ENCODE measurements at regions not wholly inside any gene's neighbourhood (a gene's known extent, or its start where the extent isn't known, plus 50 kb on each side); places are given as distances from the start of the nearest gene placed in this dataset.

DNA sequence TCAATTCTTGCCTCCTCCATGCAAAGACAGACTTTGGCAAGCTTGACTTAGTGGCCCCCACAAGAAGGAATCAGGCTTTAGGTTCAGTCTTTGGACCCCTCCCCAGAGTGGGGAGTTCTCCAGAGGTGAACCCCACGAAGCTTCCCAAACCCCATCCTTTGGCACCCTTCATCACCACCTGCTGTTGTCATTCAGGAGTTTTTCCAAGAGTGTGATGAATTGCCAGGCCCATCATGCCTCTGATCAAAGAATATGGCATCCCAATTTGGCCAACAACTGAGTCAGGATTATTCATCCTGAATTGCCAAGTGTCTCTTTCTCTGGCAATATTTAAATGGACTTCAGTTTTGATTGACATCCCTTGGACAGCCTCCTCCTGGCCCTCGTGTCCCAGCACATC is 404.7 kb upstream of the MKI67 start:
- intact Hi-C loops (cut with micrococcal nuclease): loop anchor here (5.0 kb wide), 1 partner anchor 264 kb away; no protein-coding TSS in a partner anchor
- Mint-ChIP-seq H3K4me3 (ENCODE audit: low read depth) (no peak overlapping the region), H3K36me3 (ENCODE audit: low read depth) (no peaks in the 10 kb centered on the region), H3K9me3 (no peaks in the 10 kb centered on the region), H3K4me1 (ENCODE audit: low read depth) (no peaks in the 10 kb centered on the region), H3K27me3 (ENCODE audit: low read depth) (peaks cover 3% of the 10 kb centered on the region), H3K27ac (no peak overlapping the region)
- DNase-seq (ENCODE audit: low spot score): no peak

DNA sequence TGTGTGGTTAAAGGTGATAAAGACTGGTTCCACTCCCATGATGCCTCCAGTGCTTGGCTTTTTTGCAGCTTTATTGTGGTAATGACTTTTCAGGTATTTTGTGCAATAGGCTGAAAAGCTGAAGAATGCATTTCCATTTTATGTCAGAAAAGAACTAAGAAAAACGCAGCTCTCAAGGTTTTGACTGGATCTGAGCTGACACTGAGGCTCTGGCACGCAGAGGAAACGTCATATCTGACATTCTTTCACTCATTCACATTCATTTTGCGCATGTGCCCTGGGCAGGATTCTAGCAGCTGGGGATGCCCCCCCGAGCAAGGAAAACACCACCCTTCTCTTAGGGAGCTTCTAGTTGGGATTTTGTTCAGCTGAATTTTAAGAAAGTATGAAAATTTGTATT is 408.5 kb upstream of the MKI67 start:
- intact Hi-C loops (cut with micrococcal nuclease): loop anchor here (5.0 kb wide), 1 partner anchor 267 kb away; no protein-coding TSS in a partner anchor

DNA sequence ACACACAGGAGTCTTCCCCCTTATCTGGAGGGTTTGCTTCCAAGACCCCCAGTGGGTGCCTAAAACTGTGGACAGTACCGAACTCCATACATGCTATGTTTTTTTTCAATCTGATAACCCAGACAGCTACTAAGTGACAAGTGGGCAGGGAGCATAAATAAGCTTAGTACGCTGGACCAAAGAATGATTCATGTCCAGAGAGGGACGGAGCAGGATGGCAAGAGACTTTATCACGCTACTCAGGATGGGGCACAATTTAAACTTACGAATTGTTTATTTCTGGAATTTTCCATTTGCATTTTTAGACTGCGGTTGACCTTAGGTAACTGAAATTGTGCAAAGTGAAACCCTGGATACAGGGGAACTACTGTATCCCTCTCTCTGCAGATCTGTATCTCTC is 410.0 kb upstream of the MKI67 start:
- no peaks in the 10 kb centered on the region for H3K9me3 Mint-ChIP-seq
- no peak overlapping the region for H3K27ac Mint-ChIP-seq
- H3K4me3 Mint-ChIP-seq (ENCODE audit: low read depth): no peak overlapping the region
- peaks cover 2% of the 10 kb centered on the region for H3K4me1 Mint-ChIP-seq (ENCODE audit: low read depth)
- intact Hi-C loops (cut with micrococcal nuclease): no loop called here
- no peaks in the 10 kb centered on the region for H3K36me3 Mint-ChIP-seq (ENCODE audit: low read depth)
- DNase-seq (ENCODE audit: low spot score): no peak
- H3K27me3 Mint-ChIP-seq (ENCODE audit: low read depth): peaks cover 36% of the 10 kb centered on the region

More for the DNA sequence above, 408.5 kb upstream of the MKI67 start:
- no peaks in the 10 kb centered on the region for H3K36me3 Mint-ChIP-seq (ENCODE audit: low read depth)
- DNase-seq (ENCODE audit: low spot score): no peak
- peaks cover 24% of the 10 kb centered on the region for H3K27me3 Mint-ChIP-seq (ENCODE audit: low read depth)
- peaks cover 2% of the 10 kb centered on the region for H3K4me1 Mint-ChIP-seq (ENCODE audit: low read depth)
- H3K27ac Mint-ChIP-seq: no peak overlapping the region
- H3K4me3 Mint-ChIP-seq (ENCODE audit: low read depth): no peak overlapping the region
- no peaks in the 10 kb centered on the region for H3K9me3 Mint-ChIP-seq

DNA sequence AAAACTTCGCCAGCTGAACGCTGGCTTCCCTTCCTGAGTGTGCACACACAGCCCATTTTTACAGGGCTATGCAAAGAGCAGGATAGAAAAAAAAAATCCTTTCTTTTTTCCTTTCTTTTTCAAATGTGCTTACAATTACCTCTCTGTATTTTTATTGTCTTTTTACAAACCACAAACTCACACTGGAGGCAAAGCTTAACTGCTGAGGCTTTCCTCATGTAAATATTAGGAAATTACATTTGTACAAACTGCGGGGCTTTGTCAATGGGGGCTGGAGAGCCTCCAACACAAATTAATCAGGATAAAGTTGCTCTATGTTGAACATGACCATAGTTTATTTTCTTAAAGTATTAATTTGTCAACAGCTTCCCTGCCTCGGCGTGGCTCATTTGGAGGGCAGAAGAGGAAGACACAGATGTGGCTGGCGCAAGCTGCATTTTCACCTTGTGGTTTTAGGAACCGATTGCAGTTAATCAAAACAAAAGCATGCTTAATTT is 411.7 kb upstream of the MKI67 start:
- Mint-ChIP-seq H3K4me3 (ENCODE audit: low read depth) (no peak overlapping the region), H3K36me3 (ENCODE audit: low read depth) (no peaks in the 10 kb centered on the region), H3K27me3 (ENCODE audit: low read depth) (peaks cover 44% of the 10 kb centered on the region), H3K9me3 (no peaks in the 10 kb centered on the region), H3K4me1 (ENCODE audit: low read depth) (peaks cover 2% of the 10 kb centered on the region), H3K27ac (no peak overlapping the region)
- no peak for DNase-seq (ENCODE audit: low spot score)
- intact Hi-C loops (cut with micrococcal nuclease): no loop called here

DNA sequence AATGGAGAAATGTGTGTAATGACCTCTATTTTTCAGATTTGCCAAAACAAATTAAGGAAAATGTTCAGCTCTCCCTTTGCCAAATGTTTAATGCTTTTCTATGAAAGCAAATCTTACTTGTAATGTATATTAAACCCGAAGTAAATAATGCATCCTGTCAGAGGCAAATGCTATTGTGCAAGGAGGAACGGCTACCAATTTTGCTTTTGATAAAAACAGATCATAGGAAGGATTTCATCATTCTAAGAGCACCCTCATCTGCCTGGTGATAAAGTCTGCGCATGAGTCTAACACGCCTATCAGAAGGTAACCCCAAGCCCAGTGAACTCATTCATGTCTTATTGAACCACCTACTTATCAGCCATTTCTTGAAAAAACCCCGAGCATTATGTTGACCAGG is 412.4 kb upstream of the MKI67 start:
- no peaks in the 10 kb centered on the region for H3K36me3 Mint-ChIP-seq (ENCODE audit: low read depth)
- H3K27me3 Mint-ChIP-seq (ENCODE audit: low read depth): peaks cover 44% of the 10 kb centered on the region
- no peak overlapping the region for H3K27ac Mint-ChIP-seq
- H3K4me1 Mint-ChIP-seq (ENCODE audit: low read depth): peaks cover 2% of the 10 kb centered on the region
- intact Hi-C loops (cut with micrococcal nuclease): no loop called here
- no peak overlapping the region for H3K4me3 Mint-ChIP-seq (ENCODE audit: low read depth)
- no peak for DNase-seq (ENCODE audit: low spot score)
- H3K9me3 Mint-ChIP-seq: no peaks in the 10 kb centered on the region

DNA sequence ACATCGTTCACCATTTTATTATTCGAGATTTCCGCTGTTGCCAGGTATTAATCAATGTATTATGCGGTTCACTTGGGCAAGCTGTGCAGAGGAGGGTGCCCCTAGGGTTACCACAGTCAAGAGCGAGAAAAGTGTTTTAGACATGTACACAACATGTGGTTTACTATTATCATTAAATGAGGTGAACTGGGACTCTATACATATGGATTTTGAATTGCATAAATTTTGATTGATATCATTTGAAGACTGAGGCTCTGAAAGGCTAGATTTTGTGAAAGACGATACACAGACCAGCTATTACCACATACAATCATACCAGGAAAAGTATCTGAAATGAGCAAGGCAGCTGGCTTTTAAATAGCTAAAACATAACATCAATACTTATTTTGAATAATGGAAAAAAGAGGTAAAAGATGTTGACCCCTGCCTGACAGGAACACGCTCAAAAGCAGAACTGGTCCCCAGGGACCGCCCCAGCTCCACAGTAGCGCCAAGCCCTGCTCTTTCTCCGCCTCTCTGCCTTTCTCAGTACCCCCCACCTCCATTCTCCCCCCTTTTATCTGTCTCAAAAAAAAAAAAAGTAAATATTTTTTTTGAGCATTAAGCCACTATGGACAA is 413.4 kb upstream of the MKI67 start:
- no peaks in the 10 kb centered on the region for H3K36me3 Mint-ChIP-seq (ENCODE audit: low read depth)
- H3K27me3 Mint-ChIP-seq (ENCODE audit: low read depth): peaks cover 46% of the 10 kb centered on the region
- H3K4me3 Mint-ChIP-seq (ENCODE audit: low read depth): no peak overlapping the region
- intact Hi-C loops (cut with micrococcal nuclease): no loop called here
- H3K27ac Mint-ChIP-seq: no peak overlapping the region
- no peaks in the 10 kb centered on the region for H3K9me3 Mint-ChIP-seq
- peaks cover 2% of the 10 kb centered on the region for H3K4me1 Mint-ChIP-seq (ENCODE audit: low read depth)
- DNase-seq (ENCODE audit: low spot score): no peak

DNA sequence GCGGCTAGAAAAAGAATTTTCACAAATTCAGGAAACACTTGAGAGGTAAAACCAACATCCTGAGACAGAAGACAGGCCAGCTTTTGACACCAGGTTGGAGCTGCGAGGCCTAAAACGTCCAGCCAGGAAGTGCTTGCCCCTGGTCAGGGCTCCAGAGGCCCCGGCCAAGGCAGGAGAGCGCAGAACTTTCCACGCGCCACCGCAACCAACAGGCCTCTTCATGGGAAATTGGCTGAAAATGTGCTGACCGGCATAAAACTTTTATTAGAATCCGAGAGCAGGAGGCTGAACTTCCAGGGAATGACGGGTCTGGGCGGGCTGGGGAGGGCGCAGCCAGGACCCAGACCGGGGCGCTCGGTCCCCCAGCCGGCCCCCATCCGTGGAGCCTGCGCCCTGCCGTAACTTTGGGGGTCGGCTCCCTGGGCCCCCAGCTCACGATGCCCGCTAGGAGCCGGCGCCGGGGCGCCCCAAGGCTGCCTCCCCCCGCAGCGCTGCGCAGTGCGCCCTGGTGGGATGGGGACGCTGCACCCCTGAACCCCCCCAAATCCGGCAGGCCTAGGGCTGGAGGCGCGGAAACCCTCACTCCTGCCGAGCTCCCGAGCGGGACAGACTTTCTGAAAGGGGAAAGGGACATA is 414.0 kb upstream of the MKI67 start:
- intact Hi-C loops (cut with micrococcal nuclease): no loop called here
- Mint-ChIP-seq H3K27ac (no peak overlapping the region), H3K4me1 (ENCODE audit: low read depth) (peaks cover 2% of the 10 kb centered on the region), H3K36me3 (ENCODE audit: low read depth) (no peaks in the 10 kb centered on the region), H3K27me3 (ENCODE audit: low read depth) (peaks cover 43% of the 10 kb centered on the region), H3K4me3 (ENCODE audit: low read depth) (no peak overlapping the region), H3K9me3 (no peaks in the 10 kb centered on the region)
- no peak for DNase-seq (ENCODE audit: low spot score)

DNA sequence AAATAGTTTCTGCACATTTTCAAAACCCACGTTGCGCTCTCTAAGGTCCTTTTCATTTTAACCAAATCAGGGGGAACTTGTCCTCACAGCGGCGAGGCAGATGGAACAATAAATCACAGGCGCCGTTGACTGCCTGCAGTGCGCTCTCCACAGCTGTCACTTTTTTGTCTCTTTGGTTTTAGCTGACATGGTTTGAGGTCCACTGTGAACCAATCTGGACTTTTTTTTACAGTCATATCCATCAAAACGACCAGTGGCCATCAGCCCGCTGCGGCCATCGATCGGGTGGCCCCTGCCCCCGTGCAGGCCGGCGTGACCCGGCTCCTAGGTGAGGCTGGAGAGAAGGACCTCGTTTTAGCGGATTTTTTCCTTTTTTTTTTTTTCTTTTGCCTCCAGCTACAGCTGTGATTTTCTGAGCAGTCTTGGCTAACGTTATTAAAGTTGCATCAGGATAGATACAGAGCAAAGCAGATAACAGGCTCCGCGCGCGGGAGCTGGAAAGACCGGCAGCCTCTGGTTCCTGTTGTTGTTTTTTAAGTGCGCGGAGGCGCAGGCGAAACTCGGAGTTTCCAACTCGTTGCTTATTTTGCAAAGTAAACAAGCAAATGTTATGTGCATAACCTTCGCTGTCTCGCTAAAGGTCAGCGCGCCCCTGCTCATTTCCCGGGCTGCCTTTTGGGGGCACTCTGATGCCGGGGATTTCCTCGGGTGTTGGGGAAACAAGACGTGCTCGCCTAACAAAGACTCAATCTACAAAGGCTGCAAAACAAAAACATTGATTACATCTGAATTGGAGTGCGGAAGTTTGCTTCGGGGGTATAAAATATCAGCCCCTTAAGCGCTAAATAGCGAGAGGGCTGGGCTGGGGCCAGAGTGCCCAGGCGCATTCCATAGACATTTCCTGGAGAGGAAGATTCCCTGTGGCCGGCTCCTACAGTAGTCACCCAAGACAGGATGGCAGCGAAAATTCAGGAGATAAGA is 414.8 kb upstream of the MKI67 start:
- no peaks in the 10 kb centered on the region for H3K36me3 Mint-ChIP-seq (ENCODE audit: low read depth)

DNA sequence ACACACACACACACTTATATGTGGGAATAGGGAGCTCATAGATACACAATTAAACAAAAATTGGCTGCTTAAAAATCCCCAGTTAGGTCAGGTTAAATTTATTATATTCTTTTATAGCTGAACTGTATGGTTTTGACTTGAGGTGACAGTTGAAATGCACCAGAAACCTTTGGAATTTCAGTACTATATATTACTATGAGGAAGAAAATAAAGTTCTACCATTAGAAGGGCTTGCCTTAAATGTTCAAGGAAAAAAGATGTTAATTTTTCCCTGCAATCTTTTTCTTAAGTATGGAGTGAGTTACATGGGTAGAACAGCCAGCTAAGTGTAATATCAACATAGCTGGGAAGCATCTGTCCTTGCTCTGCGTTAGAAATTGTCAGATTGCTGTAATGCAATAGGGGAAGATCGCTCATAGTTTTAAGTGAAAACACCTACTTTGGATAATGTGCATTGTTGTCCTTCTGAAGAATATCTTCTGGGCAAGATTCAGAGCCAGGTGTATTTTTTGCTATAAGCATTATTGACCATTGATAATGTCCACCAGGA is 415.8 kb upstream of the MKI67 start:
- intact Hi-C loops (cut with micrococcal nuclease): no loop called here
- Mint-ChIP-seq H3K4me3 (ENCODE audit: low read depth) (no peak overlapping the region), H3K27me3 (ENCODE audit: low read depth) (peaks cover 39% of the 10 kb centered on the region), H3K36me3 (ENCODE audit: low read depth) (no peaks in the 10 kb centered on the region), H3K27ac (no peak overlapping the region), H3K4me1 (ENCODE audit: low read depth) (peaks cover 2% of the 10 kb centered on the region), H3K9me3 (no peaks in the 10 kb centered on the region)
- no peak for DNase-seq (ENCODE audit: low spot score)

More for the DNA sequence above, 414.8 kb upstream of the MKI67 start:
- no peaks in the 10 kb centered on the region for H3K9me3 Mint-ChIP-seq
- H3K27ac Mint-ChIP-seq: no peak overlapping the region
- no peak overlapping the region for H3K4me3 Mint-ChIP-seq (ENCODE audit: low read depth)
- peaks cover 2% of the 10 kb centered on the region for H3K4me1 Mint-ChIP-seq (ENCODE audit: low read depth)
- peaks cover 41% of the 10 kb centered on the region for H3K27me3 Mint-ChIP-seq (ENCODE audit: low read depth)
- DNase-seq (ENCODE audit: low spot score): no peak
- intact Hi-C loops (cut with micrococcal nuclease): no loop called here

DNA sequence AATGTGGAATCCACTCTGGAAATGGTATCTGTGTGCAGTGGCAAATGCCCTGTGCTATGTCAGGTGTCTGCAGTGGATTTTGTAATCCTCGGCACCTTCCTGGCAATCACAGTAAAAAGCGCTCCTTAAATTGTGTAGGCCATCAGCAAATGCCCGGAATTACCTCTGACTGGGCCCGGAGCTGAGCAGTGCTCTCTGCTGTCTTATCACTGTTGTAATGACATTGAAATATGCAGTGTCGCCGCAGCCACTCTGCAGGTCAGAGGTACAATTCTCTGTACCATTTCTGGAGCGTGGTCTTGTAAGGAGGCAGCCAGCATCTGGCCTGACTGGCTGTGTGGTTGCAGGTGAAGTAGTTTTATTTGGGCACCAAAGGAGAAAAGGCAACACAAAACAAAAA is 416.4 kb upstream of the MKI67 start:
- H3K9me3 Mint-ChIP-seq: no peaks in the 10 kb centered on the region
- intact Hi-C loops (cut with micrococcal nuclease): no loop called here
- H3K27me3 Mint-ChIP-seq (ENCODE audit: low read depth): peaks cover 39% of the 10 kb centered on the region

DNA sequence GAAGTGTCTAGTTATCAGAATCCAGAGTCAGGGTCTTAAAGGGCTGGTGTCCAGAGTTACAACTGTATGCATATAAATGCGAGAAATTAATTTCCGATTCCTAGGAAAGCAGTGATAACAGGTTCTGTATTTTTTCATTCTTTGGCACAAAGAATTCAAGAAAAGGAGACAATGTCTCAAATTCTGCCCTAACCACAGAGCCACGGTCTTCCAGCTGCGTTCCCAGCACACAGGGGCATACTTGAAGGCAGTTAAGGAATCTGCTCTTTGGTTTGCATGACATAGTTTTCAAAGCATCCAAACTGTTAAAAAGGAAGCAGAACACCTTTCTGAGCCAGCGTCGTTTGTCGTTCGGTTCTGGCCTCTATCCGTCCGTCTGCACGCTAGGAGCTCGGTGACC is 416.9 kb upstream of the MKI67 start:
- intact Hi-C loops (cut with micrococcal nuclease): no loop called here
- no peak overlapping the region for H3K4me3 Mint-ChIP-seq (ENCODE audit: low read depth)

More for the DNA sequence above, 416.4 kb upstream of the MKI67 start:
- Mint-ChIP-seq H3K27ac (no peak overlapping the region), H3K4me3 (ENCODE audit: low read depth) (no peak overlapping the region), H3K36me3 (ENCODE audit: low read depth) (no peaks in the 10 kb centered on the region), H3K4me1 (ENCODE audit: low read depth) (peaks cover 2% of the 10 kb centered on the region)
- DNase-seq (ENCODE audit: low spot score): no peak

DNA sequence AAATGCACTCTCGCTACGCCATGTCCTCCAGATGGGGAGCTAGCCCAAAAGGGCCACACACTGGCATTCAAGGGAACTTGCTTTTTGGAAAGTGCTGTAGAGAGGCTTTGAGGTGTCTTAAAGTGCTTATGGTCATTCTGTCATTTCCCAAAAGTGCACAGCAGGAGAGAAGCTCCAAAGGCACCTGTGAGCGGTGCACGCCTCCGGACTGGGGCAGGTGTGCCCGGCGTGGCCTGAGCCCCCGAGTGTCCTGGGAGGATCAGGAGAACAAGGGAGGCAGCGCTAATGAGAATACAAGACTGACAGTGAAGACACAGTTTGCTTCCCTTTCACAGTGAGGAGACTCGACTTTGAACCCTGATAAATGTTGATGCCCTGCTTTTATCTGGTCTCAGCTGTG is 419.0 kb upstream of the MKI67 start:
- Mint-ChIP-seq H3K27ac (no peak overlapping the region), H3K9me3 (no peaks in the 10 kb centered on the region), H3K27me3 (ENCODE audit: low read depth) (peaks cover 16% of the 10 kb centered on the region), H3K4me1 (ENCODE audit: low read depth) (no peaks in the 10 kb centered on the region), H3K4me3 (ENCODE audit: low read depth) (no peak overlapping the region), H3K36me3 (ENCODE audit: low read depth) (no peaks in the 10 kb centered on the region)
- intact Hi-C loops (cut with micrococcal nuclease): no loop called here
- DNase-seq (ENCODE audit: low spot score): no peak

More for the DNA sequence above, 416.9 kb upstream of the MKI67 start:
- peaks cover 2% of the 10 kb centered on the region for H3K4me1 Mint-ChIP-seq (ENCODE audit: low read depth)
- H3K9me3 Mint-ChIP-seq: no peaks in the 10 kb centered on the region
- H3K27ac Mint-ChIP-seq: no peak overlapping the region
- no peaks in the 10 kb centered on the region for H3K36me3 Mint-ChIP-seq (ENCODE audit: low read depth)
- peaks cover 35% of the 10 kb centered on the region for H3K27me3 Mint-ChIP-seq (ENCODE audit: low read depth)
- DNase-seq (ENCODE audit: low spot score): no peak

Measured in activated T-helper 2 cell treated with anti-CD3 and anti-CD28 coated beads, Interferon-gamma antibody, Interleukin-2, Interleukin-4, amounts not matched to agents 10 μg/mL and 5 μg/mL and 100 μg/mL, durations not matched to agents 14 hours and 24 hours and 36 hours (primary cell).